LNCaP clone FGC (cell line): ENCODE measurements at regions not wholly inside any gene's neighbourhood (a gene's known extent, or its start where the extent isn't known, plus 50 kb on each side); places are given as distances from the start of the nearest gene placed in this dataset.
"Not testable (repeated sequence)": the region's sequence is repeated elsewhere in the genome, so short reads cannot be mapped to it uniquely, and the experiment has no call there.

Source experiments
- DNase-seq: peaks from one replicate; pipeline ENCODE4 v3.0.0-alpha.2; 2011; ENCODE audit warnings: low read depth
- H3K4me3 ChIP-seq: 2 replicates; pipeline ENCODE4 v1.5.1; 2011; ENCODE audit warnings: mild to moderate bottlenecking, low read depth, low read length, control low read depth
- CTCF ChIP-seq: IDR thresholded peaks from 2 replicates; pipeline ENCODE4 v1.5.1; 2012; ENCODE audit warnings: mild to moderate bottlenecking; ENCODE audit not compliant: control insufficient read depth, insufficient read depth; ENCODE audit errors: extremely low read depth

GRCh38 chr6:9732056-9732455 is 682.8 kb downstream of the TFAP2A start:
- no peak for TF ChIP-seq CTCF
- DNase-seq: no peak
- no peak overlapping the region for H3K4me3 ChIP-seq

- not testable (repeated sequence) for H3K4me3 ChIP-seq, DNase-seq
These were observed 689.1 kb downstream of the TFAP2A start for GRCh38 chr6:9725776-9726175.

GRCh38 chr6:9717568-9717967 is 697.3 kb downstream of the TFAP2A start:
- TF ChIP-seq CTCF: no peak
- no peak overlapping the region for H3K4me3 ChIP-seq
- DNase-seq: no peak

GRCh38 chr6:9711365-9711764 is 703.5 kb downstream of the TFAP2A start:
- no peak for DNase-seq
- no peak for TF ChIP-seq CTCF

GRCh38 chr6:9710574-9710973 is 704.3 kb downstream of the TFAP2A start:
- H3K4me3 ChIP-seq: no peak overlapping the region
- no peak for TF ChIP-seq CTCF
- no peak for DNase-seq

More at GRCh38 chr6:9711365-9711764, 703.5 kb downstream of the TFAP2A start:
- no peak overlapping the region for H3K4me3 ChIP-seq

- no peak for DNase-seq
- no peak overlapping the region for H3K4me3 ChIP-seq
- TF ChIP-seq CTCF: no peak
These were observed 706.3 kb downstream of the TFAP2A start for GRCh38 chr6:9708600-9708999.

- no peak overlapping the region for H3K4me3 ChIP-seq
- DNase-seq: no peak
- TF ChIP-seq CTCF: no peak
These were observed 709.9 kb downstream of the TFAP2A start for GRCh38 chr6:9704989-9705388.

GRCh38 chr6:9702914-9703313 is 712.0 kb downstream of the TFAP2A start:
- no peak for DNase-seq
- TF ChIP-seq CTCF: no peak
- no peak overlapping the region for H3K4me3 ChIP-seq
